PC-3 (cell line): ENCODE measurements at regions not wholly inside any gene's neighbourhood (a gene's known extent, or its start where the extent isn't known, plus 50 kb on each side); places are given as distances from the start of the nearest gene placed in this dataset.

ENCODE experiments used
- EZH2phosphoT487 ChIP-seq: fragments of 300-600 bp; sonication (generic); IDR thresholded peaks from 2 replicates; pipeline ENCODE4 v1.6.1; 2018; ENCODE audit warnings: mild to moderate bottlenecking, antibody characterized with exemption, low read length, borderline replicate concordance
- TF ChIP-seq, protein P1 (sequence below): fragments of 300-600 bp; sonication (generic); conservative IDR thresholded peaks from 2 replicates; pipeline ENCODE4 v1.5.1; 2017; ENCODE audit warnings: antibody characterized with exemption, low read depth, mild to moderate bottlenecking, low read length

GRCh38 chr4:111649308-111649707, 495.9 kb upstream of the FAM241A start:
- TF ChIP-seq EZH2phosphoT487, result no peak
- TF ChIP-seq, protein P1, sequence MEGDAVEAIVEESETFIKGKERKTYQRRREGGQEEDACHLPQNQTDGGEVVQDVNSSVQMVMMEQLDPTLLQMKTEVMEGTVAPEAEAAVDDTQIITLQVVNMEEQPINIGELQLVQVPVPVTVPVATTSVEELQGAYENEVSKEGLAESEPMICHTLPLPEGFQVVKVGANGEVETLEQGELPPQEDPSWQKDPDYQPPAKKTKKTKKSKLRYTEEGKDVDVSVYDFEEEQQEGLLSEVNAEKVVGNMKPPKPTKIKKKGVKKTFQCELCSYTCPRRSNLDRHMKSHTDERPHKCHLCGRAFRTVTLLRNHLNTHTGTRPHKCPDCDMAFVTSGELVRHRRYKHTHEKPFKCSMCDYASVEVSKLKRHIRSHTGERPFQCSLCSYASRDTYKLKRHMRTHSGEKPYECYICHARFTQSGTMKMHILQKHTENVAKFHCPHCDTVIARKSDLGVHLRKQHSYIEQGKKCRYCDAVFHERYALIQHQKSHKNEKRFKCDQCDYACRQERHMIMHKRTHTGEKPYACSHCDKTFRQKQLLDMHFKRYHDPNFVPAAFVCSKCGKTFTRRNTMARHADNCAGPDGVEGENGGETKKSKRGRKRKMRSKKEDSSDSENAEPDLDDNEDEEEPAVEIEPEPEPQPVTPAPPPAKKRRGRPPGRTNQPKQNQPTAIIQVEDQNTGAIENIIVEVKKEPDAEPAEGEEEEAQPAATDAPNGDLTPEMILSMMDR, result no peak
